ENCODE measurements at regions not wholly inside any gene's neighbourhood (a gene's known extent, or its start where the extent isn't known, plus 50 kb on each side); places are given as distances from the start of the nearest gene placed in this dataset.
A peak's percentile ranks its signal among the peaks of the same experiment; 100 is the strongest.

GRCh38 chr2:176612736-176613135 lies 343.5 kb downstream of the MTX2 start:
- DNase-seq (ENCODE audit: low read depth): no peak

GRCh38 chr2:176613323-176613987 lies 344.2 kb downstream of the MTX2 start:
- peak; percentile 65 for DNase-seq (ENCODE audit: low read depth)

GRCh38 chr2:176614049-176614448 lies 344.8 kb downstream of the MTX2 start:
- DNase-seq (ENCODE audit: low read depth): no peak

- DNase-seq (ENCODE audit: low read depth): no peak
These were observed 345.7 kb downstream of the MTX2 start for GRCh38 chr2:176614930-176615329.

GRCh38 chr2:176619504-176619903 lies 350.3 kb downstream of the MTX2 start:
- no peak for DNase-seq (ENCODE audit: low read depth)

- DNase-seq (ENCODE audit: low read depth): no peak
These were observed 352.1 kb downstream of the MTX2 start for GRCh38 chr2:176621350-176621749.

- no peak for DNase-seq (ENCODE audit: low read depth)
These were observed 353.6 kb downstream of the MTX2 start for GRCh38 chr2:176622792-176623191.

GRCh38 chr2:176626796-176627195 lies 357.6 kb downstream of the MTX2 start:
- no peak for DNase-seq (ENCODE audit: low read depth)

- no peak for DNase-seq (ENCODE audit: low read depth)
These were observed 359.2 kb downstream of the MTX2 start for GRCh38 chr2:176628438-176628837.

GRCh38 chr2:176633754-176634153 lies 364.5 kb downstream of the MTX2 start:
- no peak for DNase-seq (ENCODE audit: low read depth)

GRCh38 chr2:176636401-176636800 lies 367.2 kb downstream of the MTX2 start:
- no peak for DNase-seq (ENCODE audit: low read depth)

- no peak for DNase-seq (ENCODE audit: low read depth)
These were observed 367.9 kb downstream of the MTX2 start for GRCh38 chr2:176637142-176637485.

- DNase-seq (ENCODE audit: low read depth): peak; percentile 48
These were observed 368.4 kb downstream of the MTX2 start for GRCh38 chr2:176637486-176638166.

GRCh38 chr2:176638167-176639015 lies 369.1 kb downstream of the MTX2 start:
- DNase-seq (ENCODE audit: low read depth): peak; percentile 45

- no peak for DNase-seq (ENCODE audit: low read depth)
These were observed 369.7 kb downstream of the MTX2 start for GRCh38 chr2:176639016-176639343.

GRCh38 chr2:176639671-176640070 lies 370.4 kb downstream of the MTX2 start:
- DNase-seq (ENCODE audit: low read depth): no peak

- DNase-seq (ENCODE audit: low read depth): no peak
These were observed 372.2 kb downstream of the MTX2 start for GRCh38 chr2:176641436-176641835.

- DNase-seq (ENCODE audit: low read depth): peak; percentile 45
These were observed 372.8 kb downstream of the MTX2 start for GRCh38 chr2:176642074-176642473.

GRCh38 chr2:176643646-176644045 lies 374.4 kb downstream of the MTX2 start:
- DNase-seq (ENCODE audit: low read depth): no peak

GRCh38 chr2:176645494-176645893 lies 376.3 kb downstream of the MTX2 start:
- no peak for DNase-seq (ENCODE audit: low read depth)

GRCh38 chr2:176646033-176646615 lies 376.9 kb downstream of the MTX2 start:
- no peak for DNase-seq (ENCODE audit: low read depth)

- no peak for DNase-seq (ENCODE audit: low read depth)
These were observed 378.3 kb downstream of the MTX2 start for GRCh38 chr2:176647325-176648165.

Measured in stromal cell of bone marrow (primary cell).